ENCODE measurements at regions not wholly inside any gene's neighbourhood (a gene's known extent, or its start where the extent isn't known, plus 50 kb on each side); places are given as distances from the start of the nearest gene placed in this dataset.

DNA sequence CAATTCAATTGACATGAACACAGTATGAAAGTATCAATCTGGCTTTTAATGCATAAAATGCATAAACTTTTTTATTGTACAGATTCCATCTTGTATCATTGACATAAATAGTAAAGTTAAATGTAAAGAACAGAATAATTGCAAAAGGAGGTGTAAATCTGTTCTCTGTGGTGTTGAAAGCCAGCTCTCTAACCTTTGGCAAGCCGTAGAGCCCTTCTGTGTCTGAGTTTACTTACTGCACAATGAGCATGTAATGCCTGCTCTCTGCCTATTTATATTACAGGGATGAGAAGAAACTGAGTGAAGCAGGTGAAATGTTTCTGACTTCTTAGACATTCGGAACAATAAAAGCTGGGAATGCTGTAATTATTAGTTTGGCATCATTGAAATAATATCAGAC lies 389.3 kb upstream of the EPHA5 start:
- TF ChIP-seq CTCF (IDR thresholded peaks at IDR 0.05; ENCODE audit: insufficient read depth, low read depth, low read length) (no peak), EZH2 (IDR thresholded peaks at IDR 0.05; ENCODE audit: insufficient read depth, low read length) (no peak)

All from astrocyte (in vitro differentiated cells and primary cell).